Right kidney (tissue), 1 donor: ENCODE measurements at regions not wholly inside any gene's neighbourhood (a gene's known extent, or its start where the extent isn't known, plus 50 kb on each side); places are given as distances from the start of the nearest gene placed in this dataset.

Experiments used
- DNase-seq: peaks from one replicate; pipeline ENCODE4 v3.0.0-alpha.2; 2016

DNA sequence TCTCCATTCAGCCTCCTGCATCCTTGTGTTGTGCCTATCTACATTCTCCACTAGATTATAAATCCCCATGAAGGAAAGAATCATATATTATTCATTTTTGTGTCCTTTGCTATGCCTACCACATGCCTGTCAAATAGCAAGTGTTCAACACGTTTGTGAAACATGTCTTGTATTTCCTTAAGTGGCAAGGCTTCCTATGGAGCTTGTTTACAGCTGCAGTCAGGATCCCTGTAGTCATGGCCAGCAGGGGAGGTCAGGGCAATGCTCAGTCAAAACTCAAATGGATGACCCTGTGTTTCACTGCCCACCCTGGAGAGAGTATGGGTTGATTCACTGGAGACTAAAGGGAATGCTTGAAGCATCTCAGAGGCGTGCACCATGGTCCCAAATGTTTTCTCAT is 191.7 kb upstream of the ATP11B start:
- DNase-seq = no peak

DNA sequence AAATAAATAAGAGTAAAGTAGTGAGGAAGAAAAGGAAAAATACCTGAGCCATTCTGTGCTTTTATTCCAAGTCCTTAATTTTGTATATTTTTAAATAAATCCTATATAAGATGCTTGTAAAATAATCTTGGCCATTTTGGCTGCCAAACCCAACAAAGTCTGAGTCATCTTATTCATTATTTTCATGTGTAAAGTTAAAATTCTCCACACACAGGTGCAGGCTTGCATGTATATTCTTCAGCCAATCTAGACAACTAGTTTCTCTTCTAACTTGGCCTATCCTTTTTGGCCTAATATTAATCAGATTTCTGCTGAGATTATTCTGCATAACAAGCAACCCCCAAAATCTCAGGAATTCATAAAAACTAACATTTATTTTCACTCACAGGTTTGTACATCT is 189.8 kb upstream of the ATP11B start:
- DNase-seq = no peak

DNA sequence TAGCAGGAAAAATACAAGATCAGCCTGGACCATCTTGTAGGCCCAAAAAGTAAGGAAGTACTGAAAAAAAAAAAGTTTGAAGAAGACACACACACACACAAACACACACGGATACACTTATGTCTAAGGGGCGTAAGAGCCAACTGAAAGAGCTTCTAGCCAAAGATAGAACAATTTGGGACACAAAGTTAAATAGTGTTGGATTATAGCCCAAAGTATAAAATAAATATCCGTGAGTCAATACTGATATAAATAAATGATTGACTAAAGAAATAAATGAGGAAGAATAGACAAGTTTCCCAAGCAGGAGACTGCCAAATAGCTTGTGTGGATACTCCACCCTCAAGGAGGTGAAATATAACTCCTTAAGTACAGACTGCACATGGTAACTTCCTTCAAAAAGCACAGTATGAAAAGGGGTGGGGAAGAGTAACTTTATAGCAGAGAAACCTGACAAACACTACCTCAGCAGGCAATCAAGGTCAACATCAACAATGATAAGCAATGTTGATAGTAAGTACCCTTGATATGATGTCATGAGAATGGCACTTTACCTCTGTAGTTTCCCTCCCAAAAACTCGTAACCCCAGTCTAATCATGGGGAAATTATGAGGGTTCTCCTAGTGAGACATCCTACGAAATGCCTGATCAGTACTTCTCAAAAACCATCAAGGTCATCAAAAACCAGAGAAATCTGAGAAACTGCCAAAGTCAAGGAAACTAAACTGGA is 187.3 kb upstream of the ATP11B start:
- DNase-seq = no peak

DNA sequence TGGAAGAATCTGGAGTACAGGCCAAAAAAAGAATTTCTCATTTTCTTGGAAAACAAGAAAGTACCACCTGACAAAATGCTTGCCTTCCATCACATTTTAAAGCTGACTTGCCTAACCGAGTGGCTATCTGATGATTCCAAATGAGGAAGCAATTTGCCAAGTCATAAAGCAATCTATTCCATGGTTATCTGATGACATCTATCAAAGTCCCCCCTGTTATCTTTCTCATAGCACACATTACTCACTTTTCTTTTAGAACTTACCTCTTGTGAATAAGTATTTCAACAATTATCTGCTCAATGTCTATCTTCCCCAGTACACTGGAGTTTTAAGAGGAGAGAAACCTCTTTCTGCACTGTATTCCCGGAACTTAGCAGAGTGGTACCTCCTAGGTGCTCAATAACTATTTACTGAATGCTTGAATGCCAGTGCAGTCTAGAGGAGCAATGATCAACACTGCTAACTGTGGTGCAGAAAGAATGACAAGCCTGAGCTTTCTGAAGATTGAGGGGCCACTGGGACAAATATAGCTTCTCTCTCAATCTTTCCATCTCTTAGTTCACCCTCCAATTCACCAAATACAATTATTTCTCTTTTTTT is 186.3 kb upstream of the ATP11B start:
- DNase-seq = no peak

DNA sequence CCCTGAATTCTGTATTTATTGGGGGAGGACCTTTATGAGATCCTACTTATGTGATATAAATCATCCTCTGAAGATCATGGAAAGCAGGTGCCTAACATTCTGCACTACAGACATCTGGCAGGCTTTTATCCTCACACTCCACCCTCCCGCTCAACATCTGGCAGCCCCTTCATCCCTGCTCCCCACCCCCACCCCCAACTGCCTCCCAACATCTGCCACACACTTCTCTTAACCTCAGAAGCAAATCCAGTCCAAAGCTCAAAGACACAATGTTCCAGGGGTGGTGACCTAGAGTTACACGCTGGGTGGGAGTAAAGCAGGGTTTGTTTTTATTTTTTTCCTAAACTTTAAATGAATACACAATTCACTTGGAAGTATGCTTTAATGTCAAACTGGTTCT is 184.5 kb upstream of the ATP11B start:
- no peak for DNase-seq

DNA sequence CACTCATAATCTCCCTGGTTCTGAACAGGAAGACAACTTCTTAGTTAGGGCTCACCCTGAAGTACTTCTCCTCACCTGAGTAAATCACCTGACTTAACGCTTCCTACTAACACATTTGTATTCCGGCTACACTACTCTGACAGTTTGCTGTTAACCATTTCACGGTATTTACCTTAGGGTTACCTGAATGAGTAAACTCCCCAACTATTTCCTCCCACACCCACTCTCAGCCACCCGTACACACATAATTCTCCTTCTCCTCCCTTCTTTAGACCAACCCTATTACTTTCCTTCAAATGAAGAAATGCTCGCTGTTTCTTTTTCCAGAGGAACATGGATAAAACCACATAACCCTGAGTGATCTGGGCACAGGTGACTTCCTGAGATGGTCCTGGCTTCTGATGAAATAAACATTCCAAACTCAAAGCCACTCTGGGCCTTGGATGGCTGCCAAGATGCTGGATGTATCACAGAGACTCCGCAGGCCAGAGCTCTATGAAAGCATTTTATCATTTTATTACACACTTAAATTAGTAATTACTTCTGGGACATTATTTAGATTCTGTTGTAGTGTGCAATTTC is 183.6 kb upstream of the ATP11B start:
- DNase-seq = no peak

DNA sequence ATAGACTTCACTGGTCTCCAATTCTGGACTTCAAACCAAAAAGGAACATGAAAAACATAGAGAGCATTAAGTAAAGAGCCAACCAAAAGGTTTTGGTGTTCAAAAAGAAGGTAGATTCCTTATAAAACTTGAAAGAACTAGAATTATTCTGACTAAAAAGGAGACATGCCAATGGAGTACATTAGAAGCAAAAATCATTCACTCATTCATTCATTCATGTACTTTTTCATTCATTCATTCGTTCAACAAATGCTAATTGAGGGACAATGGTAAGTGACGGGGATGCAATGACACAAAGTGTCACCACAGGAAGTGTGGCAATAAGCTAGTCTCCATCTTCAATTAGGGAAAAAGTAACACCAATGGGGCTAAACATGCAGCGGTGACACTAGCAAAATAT is 181.0 kb upstream of the ATP11B start:
- DNase-seq = no peak

DNA sequence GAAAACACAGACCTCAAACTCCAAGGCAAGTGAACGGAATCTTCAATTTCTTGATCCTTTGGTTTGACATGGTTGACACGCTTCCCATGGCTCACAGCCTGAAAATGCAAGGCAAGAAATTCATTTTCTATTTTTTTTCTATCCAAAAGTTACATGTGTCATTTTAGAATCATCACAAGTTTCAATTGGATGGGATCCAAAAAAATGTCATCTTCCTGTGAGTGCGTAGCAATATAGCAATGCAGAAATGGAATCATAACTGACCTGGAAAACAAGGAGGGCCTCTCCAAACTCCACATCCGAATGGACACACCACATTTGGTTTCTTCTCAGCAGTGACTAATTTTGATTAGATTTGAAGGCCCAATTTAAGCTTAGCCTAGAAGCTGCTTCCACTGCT is 175.8 kb upstream of the ATP11B start:
- DNase-seq = no peak

DNA sequence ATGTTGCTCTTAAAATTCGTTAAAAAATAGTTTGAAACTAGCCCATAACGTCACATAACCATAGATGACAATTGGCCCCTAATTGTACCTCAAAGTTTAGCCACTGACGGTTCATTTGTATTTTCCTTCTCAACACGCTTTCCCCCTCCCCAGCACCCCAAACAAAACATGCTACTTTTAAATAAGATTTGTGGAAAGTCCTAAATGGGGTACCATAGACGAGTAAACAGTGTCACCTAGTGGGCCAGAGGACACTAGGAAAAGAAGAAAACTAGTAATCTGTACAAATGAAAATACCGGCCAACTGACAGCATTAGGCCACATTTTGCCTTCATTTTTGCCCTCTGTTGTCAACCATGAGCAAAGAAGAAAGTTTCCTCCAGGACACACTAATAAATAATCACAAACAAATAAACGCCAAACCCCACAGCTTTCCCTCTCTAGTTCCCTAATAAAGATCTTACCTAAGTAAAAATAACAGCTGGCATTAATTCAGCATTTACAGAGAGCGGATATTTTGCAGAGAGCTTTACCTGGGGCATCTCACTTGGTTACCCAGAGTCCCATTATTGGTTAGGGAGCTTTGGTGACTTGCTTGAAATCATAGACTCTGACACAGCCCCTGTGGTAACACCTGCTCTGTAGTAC is 175.1 kb upstream of the ATP11B start:
- no peak for DNase-seq

DNA sequence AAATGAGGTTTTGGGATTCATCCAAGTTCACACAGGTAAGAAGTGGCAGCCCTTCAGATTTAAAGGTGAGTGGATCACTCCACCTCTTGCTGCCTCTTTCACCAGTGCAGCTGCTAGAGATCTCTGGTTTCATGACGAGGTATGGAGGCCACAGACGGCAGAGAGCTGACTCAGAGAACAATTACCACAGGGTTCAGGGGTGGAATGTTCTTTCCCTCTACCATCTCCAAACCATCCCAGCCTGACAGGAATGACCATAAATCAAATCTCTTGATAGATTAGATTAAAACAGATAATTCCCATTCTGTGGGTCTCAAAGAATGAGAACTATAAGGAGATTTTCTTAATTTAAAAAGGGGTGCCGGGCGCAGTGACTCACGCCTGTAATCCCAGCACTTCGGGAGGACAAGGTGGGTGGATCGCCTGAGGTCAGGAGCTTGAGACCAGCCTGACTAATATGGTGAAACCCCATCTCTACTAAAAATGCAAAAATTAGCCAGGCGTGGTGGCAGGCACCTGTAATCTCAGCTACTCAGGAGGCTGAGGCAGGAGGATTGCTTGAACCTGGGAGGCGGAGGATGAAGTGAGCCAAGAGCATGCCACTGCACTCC is 174.2 kb upstream of the ATP11B start:
- DNase-seq = no peak

DNA sequence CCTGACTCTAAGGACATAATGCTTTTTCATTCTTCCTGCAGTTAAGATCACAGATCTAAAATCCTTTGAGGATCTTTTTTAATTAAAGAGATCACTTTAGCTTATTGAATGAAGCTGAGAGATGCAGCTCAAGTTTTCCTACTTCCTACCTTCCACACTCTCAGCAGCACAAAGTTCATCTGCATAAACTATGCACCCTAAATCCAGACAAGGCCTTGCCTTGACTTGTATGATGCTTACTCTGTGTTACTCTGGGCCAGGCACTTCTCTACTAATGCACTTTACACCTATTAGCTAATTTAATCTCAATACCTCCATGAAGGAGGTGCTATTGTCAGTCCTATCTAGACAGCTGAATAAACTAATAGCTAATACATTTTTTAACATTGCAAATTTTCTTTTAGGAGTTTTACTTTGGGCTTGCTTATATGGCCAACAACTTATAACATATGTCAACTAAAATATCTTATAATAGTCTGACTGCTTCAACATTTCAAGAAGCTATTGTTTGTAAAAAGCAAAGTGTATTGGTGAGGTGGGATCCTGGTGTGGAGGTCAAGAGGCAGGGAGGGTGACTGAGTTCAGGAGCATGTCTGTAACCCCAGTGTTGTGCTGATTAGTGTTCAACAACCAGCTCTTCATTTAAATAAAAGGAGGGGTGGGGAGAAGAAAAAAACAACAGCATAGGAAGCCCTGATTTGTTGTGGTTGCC is 172.4 kb upstream of the ATP11B start:
- DNase-seq = no peak

DNA sequence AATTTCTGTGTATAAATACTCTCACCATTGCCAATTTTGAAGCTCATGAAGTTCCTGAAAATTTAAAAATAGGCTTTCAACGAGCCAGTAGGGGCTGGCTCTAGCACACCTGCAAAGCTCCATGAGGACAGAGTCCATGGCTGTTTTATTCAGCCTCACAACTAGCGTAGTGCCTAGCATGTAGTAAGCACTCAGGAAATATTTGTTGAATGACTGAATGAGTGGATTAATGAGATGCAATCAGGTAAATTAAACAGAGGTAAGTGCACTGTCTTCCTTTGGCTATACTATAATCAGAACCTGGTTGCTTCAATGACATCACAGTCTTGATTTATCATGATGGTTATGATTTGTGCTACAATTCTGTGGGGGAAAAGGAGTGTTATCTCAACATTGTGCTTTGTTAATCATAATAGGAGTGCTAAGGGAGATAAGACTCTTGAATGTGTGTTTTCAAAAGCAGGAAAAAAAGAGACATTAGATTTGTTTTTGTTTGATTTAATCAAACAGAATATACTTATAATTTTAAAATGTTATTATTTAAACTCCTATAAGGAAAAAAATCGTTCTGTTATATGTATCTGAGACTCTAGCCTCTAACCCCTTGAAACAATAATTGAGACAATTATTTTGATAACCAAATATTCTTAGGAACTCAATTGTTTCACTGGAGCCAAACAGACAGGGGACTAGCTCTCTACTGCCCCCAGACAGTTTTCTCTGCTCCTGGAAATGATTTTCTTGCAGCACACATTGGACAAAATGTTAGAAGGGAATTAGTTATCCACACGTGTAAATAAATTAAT is 171.7 kb upstream of the ATP11B start:
- no peak for DNase-seq

DNA sequence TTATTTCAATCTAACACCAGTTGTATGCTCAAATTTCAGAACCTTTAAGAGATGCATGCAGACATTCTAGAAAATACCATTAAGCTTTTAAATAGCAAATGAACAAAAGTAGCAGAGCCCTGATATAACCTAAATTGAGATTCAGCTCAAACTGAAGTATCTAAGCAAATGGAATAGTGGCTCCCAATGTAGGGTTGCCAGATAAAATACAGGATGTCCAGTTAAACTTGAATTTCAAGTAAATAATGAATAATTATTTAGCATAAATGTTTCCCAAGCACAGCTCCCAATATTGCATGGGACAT is 171.1 kb upstream of the ATP11B start:
- DNase-seq = no peak

DNA sequence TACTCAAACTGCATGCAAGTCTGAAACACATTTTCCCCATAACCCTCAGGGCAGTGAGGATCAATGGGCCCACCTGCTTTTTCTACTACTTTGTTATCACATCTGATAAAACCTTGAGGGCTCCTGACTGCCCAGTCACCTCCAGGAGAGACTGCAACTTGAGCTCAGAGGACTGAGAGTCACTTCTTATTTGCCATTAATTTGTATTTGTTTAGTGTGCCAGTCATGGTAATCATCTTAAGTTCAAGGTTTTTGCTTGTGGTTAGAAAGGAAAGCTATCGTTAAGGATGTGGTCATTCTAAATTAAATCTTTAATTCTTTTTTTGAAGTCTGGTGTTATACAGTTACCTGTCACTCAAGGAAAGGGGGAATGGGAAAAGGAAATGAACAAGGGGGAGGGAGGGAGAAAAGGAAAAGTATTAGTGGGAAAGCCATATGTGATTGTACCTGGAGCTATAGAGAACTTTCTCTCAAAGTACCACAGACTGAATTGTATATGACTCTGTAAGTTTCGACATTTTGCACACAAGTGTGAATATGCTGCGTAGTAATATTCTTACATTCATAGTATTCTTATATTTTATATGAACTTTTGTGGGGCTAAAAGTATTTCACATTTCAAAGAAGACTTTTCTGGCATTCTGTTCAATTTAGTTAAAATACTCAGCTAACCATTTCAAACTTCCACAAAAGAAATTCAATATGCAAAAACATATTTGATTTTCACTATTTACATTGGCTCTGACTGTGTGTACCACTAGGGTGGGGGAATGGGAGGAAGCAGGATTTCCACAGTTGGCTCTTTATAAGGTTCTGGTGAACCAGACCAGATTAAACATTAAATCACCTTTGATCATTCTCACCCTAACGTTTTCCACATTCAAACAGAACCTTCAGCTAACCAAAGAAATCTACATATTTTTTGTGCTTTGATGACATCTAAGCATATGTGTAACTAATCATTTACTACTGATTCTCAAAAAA is 166.5 kb upstream of the ATP11B start:
- no peak for DNase-seq

DNA sequence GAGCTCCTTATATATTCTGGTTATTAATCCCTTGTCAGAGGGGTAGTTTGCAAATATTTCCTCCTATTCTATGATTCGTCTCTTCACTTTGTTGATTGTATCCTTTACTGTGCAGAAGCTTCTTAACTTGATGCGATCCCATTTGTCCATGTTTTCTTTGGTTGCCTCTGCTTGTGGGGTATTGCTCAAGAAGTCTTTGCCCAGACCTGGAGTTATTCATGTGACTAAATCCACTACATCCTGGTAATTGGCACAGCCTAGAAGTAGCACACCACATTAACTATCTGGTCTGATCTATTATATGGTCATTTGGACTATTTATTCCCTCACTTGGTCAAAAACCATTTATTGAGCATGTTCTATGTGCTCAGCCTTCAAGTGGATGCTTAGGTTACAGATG is 164.8 kb upstream of the ATP11B start:
- no peak for DNase-seq

DNA sequence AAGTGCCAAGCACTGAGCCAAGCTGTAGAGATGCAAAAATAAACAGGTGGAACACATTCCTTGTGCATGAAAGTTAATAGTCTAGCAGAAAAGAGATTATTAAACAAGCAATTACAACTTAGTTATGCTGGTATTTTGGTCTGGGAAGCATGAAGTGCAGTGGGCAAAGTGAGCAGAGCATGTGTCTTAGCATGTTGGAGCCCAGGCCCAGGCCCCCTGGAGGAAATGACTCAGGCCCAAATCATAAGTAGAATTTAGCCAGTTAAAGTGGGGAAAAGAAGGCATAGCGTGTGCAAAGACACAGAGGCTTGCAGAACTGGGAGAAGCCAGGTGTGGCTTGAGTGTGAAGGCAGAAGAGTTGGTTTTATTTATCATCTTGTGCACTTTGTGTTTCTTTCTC is 163.8 kb upstream of the ATP11B start:
- DNase-seq = no peak

DNA sequence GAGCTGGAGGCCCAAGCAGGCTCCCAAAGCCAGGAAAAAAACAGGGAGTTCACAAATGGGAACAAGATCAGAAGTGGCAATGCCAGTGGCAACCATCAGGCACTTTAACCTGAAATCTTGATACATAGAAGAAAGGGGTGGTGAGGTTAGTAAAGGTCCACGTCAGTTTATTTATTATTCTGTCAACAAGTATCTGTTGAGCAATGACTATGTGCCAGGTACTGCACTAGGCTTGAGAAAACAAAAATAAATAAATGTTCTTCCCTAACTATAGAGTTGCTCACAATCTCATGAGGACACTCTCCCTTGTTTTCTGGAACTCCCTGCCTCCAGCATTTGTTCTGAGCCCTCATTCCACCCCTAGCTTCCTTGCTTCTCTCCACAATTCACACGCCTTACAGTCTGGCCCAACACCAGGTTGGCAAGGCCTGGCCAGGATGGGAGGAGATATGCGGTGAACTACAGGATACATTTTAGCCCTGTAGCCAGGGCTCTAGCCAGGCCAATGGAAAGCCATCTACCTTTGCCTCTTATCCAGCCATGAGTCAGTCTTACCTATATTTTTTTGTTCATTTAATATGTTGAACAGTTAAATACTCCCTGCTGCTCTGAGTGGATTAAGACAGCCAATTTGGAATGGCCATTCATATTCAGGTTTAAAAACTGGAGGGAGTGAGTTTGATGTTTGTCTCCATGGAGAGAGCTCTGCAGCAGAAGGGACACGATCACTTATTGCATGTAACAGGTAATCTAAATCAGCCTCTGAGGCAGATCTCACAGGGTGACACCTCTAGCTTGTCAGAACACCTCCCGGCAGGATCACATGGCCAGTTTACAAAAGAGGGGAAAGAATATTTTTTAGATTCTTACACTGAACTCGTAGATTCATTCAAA is 161.9 kb upstream of the ATP11B start:
- no peak for DNase-seq

DNA sequence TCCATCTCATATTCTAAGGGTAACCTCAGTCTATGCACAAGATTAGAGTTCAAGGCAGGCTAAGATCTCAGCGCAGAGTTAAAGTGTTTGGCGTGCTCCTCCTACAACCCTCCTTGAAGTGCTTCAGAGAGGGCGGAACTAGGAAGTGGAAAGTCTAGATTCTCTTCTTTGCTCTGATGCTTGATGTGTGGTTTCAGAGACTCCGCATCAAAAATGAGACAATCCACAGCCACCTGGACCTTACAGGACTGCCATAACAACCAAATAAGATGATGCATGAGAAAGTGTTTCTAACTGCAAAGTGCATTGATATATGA is 161.3 kb upstream of the ATP11B start:
- no peak for DNase-seq

DNA sequence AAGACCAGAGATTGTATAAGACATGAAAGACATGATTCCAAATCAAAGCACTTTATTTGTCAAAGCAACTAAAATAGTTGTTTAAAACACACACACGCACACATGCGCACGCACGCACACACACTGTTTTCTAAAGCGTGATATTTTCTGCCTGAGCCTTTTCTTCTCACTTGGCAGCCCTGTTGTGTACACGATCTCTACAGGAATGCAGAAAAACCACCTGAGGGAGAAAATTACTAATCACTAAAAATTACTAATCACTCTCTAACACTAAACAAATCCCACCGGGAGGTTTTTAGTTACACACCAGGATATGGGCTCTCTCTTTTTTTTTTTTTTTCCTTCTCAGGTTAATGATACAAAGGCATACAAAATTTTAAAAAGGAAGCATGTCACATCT is 160.1 kb upstream of the ATP11B start:
- no peak for DNase-seq

DNA sequence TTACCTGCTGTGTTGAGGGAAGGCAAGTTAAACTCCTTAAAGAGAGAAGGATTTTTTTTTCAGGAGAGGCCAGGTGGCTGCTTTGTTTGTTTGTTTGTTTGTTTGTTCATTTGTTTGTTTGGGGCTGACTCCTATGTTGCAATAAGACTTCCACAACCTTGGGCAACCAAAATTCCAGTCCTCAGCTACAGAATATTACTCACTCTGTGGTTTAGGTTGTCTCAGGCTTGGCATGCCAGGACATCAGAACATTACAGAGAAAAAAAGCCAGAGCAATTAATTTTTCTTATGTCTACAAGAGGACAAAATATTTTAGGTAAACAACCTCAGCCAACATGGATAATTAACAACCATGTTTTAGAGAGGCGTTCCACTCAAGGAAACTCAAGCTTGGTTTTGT is 156.7 kb upstream of the ATP11B start:
- DNase-seq = no peak
